GM21447 (cell line): ENCODE measurements at regions not wholly inside any gene's neighbourhood (a gene's known extent, or its start where the extent isn't known, plus 50 kb on each side); places are given as distances from the start of the nearest gene placed in this dataset.

Source experiments
- ATAC-seq: cut with Tn5 transposase; IDR thresholded peaks from one replicate; pipeline ENCODE4 v1.9.1; 2021; ENCODE audit not compliant: unreplicated experiment

DNA sequence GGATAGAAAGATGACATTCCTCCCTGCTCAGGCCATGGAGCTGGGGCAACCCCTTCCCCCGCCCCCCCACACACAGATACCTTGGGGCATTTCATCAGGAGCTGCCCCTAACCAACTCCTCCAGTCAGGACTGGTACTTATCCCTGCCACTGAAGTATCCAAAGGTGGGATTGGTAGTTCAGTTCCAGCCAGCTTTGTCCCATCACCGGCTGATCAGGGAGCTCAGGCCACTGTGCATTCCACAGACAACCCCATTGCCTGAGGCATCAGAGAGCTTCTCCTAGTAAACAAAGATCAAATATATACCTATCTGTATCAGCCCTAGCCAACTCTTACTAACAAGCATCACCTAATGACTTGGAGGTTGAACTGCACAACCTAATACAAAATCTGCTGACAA, 218.2 kb upstream of the FMR1 start:
- no peak for ATAC-seq

DNA sequence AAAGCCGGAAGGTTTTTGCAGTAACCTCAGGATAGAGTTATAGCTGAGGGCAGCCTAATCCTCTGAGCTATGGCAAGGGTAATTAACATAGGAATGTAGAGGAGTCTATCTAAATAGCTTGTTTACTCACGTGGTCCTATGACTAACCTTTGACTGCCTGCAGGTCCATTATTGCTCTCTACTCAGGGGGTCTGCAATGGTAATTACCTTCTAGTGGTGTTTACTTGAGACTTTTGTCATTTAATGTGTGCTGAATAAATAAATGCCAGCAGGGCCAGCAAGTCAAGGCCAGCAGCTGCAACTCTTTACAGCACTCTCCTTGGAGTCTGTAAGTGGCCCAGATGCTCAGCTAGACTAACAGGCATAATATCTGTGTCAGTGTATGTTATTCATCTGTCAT, 212.7 kb upstream of the FMR1 start:
- no peak for ATAC-seq

DNA sequence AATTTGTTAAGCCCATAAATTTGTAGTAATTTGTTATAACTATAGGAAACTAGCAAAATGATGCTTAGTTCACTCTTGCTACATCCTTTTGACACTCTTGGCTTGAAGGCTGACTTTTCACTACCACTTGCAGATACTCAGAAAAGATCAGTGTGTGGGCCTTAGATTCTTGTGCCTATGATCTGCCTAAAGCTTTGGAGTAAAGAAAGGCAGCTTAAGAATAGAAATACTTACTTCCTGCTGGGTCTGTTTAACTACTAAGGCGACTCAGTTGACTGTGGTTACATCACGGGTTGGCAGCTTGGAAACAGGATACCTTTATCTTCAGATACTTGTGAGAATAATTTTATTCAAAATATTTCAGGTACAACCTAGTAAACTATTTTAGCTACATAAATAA, 201.4 kb upstream of the FMR1 start:
- no peak for ATAC-seq

DNA sequence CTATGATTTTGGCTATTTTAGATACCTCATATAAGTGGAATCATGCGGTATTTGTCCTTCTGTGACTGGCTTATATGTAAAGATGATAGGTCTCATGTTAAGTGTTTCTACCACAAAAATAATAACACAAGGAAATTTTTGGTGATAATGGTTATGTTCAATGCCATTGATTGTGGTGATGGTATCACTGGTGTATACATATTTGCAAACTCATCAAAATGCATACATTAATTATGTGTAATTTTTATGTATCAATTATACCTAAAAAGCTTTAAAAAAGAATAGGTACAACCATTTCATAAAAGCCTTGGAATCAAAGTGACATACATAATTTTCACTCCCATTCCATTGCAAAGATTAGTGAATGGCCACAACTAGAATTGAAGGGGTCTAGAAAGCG, 178.3 kb upstream of the FMR1 start:
- no peak for ATAC-seq

DNA sequence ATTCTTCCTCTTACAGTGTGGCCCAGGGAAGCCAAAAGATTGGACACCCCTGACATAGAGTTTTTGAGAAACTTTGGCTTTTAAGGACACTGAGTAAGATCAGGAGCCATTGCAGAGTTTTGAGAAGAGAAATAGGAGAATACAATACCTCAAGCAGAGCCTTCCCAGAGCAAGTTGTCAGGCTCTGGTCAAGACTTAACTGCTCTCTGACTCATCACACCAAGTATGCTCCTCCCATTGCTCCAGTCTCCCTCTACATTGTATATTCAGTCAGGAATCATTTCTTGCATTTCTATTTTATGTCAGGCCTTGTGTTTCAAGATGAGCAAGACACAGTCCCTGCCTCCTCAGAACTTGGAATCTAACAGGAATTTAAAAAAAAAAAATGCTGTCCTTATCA, 176.4 kb upstream of the FMR1 start:
- ATAC-seq: no peak

DNA sequence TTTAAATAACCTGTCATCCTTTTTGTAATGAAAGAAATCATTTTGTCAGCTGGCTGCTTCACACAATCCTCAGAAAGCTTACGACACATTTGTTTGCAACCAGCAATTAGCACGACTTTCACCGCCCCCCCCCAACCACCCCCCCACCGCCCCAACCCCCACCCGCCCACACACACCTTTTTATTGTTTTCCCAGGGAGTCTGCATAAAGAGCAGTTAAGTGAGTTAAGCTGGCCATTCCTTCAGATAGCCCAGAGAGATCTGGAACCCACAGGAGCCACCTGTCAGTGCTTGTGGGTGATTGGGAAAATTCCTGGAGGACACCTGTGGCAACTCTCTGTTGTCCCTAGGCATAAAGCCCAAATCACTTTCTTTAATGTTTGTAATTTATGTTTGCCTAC, 175.7 kb upstream of the FMR1 start:
- ATAC-seq: no peak

DNA sequence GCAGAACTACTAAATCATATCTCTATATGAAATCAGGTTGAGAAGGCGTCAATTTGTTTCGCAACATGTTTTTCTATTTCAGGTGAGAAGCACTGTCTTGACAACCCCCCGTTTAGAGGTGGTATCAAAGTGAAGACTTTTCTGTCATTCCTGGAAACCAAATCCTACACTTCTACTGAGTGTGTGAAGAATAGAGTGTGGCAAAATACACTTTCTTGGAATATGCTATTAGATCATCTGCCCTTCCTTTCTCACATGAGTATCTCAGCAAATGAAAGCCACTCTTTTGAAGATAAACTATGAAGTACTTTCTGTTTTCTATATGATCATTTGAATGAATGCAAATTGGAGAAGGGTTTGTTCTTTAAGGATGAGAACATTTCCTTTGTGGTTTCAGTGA, 174.0 kb upstream of the FMR1 start:
- ATAC-seq: no peak

DNA sequence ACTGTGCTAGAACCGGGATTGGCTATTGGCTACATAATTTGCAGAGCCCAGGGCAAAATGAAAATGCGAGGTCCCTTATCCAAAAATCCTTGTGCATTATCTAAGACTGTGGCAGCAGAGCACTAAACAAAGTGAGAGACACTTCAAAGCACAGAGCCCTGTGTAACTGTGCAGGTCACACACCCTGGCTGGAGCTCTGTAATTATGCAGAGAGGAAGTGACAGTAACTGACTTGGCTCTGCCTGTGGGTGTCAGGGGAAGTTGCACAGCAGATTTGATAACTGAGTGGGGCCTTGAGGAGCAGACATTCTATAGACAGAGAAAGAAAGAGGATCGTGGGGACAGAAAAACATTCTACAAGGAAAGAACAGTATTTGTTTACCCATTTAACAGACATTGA, 173.5 kb upstream of the FMR1 start:
- no peak for ATAC-seq

DNA sequence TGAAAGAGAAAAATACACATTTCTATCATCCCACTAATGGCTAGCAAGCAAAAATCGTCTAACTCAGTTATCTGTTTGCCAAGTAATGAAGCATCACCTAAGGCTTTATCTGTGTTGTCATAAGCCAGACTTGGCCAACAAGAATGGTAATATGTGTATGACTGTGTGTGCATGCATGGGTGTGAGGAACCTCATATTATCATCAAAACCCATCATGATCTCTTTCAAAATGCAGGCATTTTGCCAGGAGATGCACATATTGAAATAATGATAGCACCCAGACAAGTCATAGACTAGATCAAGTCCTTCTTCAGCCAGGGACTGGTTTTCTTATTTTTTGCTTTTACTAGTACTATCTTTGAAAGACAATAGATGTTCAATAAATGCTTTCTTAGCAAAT, 172.5 kb upstream of the FMR1 start:
- no peak for ATAC-seq

DNA sequence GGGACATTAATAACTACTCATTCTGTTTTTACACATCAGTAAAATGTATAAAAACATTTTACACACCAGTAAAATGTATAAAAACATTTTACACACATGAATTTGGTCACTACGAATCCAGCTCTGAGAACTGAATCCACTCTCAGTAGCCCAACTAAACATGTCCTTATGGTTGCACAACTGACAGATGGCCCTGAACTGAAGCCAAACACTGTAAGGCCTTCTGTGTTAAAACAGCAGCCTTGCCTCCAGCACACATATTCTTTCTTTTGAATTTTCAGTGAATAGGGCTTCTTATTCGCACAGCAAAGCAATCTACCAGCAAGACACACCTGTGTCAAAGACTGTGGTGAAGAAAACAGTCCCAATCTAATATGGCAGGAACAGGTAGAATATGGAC, 169.9 kb upstream of the FMR1 start:
- no peak for ATAC-seq

DNA sequence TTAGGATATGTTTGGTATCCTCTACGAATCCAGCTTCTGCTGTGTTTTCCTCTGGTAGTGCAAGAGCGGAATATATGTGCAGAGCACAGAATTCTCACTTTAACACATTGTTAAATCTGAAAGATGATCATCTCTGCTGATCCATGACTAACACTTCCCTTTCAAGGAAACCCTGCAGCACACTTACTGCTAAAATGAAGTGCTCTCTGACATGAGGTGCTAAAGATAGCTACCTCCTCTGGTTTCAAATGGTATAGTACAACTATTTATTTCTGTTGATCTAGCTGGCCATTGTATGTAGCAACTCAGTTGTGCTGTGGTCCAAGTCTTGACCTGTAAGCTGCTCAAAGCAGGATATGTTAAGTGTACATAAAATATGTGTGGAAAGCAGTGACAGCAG, 162.4 kb upstream of the FMR1 start:
- ATAC-seq: no peak

DNA sequence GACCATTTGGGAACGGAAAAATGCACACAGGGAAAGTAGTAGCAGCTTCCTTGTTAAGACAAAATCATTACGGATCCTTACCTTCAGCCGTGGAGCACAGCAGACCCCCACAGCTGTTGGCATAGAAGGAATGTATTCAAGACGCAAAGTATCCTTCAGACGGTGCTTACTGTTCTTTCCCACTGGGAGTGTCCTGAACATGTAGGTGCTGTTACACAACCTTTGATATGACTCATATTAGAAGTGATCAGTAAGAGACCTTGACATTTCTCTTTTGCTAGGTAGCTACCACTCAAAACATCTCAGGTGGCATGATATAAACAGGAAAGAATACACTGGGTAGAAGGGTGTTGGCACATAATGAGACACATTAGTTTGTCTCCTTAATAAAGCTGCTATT, 154.0 kb upstream of the FMR1 start:
- no peak for ATAC-seq

DNA sequence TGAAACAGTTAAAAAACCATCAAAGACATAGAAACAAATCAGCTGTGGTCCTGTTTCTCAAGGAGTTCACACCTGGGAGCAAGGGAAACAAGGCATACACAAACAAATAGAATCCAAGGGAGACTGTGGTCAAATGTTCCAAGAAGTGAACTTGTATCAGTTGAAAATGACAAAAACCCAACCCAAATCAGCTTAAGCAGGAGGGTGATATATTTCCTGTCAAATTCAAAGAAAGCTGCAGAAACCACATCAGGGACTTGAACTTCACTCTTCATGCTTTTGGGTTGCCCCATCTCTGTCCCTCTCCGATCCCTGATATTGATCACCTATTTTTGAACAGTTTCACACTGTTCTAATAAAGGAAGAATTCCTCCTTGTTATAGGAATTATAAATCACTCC, 148.6 kb upstream of the FMR1 start:
- no peak for ATAC-seq

DNA sequence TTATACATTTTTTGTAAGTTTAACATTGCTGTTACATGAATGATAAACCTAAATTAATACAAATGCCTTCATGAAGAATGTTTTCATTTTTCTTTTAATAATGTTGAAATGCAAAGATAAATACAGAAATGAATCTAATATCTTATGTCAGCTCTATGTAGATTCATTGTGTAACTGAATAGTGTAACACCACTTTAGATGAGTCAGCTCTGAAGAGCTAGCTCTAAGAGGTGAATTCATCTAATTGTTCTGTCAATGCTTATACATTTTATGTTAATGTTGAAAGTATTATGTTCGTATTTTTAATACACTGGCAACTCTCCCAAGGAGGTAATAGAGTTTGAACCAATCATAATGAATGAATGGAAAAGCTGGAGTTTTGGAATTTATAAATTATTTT, 146.9 kb upstream of the FMR1 start:
- ATAC-seq: no peak

DNA sequence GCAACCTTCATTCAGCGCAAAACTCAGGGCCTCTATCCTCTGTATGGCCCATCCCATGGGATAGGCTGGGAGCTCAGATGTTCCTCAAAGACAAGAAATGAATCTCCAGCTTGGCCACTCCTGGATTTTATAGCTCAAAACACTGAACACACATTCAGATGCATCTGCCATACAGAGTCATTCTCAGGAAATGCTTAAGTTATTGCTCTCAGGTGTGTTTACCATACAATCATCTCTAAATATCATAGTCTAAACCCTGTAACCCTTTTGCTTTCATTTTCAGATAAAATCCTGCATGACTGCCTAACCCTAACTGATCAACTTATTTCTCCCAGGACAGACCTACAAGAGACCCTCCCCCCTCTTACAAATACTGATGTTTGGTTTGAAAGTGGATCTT, 140.9 kb upstream of the FMR1 start:
- ATAC-seq: no peak

DNA sequence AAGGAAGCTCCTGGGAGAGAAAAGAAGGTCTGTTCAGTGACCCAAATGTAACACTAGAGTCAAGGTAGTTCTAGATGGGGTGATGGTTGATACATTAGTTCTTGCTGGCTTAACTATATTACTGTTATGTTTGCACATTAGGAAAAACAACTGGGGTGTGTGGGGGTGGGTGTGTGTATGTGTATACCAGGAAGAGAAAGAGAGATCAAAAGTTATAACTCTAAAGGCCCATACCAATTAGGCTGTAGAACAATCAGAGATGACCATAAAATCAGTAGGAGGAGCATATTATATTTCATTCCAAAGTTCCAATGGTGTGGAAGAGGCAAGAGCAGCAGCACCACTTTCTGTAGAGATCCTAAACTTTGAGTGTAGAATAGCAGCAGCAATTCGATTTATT, 134.7 kb upstream of the FMR1 start:
- no peak for ATAC-seq

DNA sequence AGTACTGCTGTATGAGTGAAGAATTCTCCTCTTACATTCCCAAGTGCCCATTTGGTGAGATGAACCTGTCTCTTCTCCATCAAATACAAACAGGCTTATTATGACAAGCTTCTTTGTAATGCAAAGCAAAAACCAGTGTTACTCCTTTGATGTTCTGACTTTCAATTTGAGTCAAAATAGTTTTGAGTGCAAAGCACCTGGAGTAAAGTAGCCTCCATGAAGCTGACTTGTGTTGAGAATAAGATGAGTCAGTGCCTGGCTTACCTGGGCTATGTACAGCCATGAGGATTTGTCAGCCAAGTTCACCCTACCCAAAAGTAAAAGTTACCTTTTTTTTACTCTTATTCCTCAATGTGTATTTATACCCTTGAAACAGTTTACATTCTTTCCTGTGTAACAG, 132.5 kb upstream of the FMR1 start:
- no peak for ATAC-seq

DNA sequence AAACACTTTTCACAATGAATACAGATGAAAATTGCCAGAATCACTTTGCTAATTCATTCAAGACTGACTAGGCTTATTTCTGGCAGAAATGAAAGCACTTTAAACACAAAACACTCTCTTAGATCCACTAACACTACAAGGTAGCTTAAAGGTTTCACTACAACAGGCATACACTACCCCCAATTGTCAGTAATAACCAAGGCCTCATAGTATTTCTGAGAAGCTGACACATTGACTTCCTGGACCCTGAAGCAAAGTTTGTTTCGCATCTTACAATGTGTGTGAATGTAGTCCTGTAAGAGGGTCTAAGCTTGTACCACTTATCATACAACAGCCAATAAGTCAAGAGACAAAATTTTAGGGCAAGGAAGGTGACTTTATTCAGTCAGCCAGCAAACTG, 129.9 kb upstream of the FMR1 start:
- ATAC-seq: no peak

DNA sequence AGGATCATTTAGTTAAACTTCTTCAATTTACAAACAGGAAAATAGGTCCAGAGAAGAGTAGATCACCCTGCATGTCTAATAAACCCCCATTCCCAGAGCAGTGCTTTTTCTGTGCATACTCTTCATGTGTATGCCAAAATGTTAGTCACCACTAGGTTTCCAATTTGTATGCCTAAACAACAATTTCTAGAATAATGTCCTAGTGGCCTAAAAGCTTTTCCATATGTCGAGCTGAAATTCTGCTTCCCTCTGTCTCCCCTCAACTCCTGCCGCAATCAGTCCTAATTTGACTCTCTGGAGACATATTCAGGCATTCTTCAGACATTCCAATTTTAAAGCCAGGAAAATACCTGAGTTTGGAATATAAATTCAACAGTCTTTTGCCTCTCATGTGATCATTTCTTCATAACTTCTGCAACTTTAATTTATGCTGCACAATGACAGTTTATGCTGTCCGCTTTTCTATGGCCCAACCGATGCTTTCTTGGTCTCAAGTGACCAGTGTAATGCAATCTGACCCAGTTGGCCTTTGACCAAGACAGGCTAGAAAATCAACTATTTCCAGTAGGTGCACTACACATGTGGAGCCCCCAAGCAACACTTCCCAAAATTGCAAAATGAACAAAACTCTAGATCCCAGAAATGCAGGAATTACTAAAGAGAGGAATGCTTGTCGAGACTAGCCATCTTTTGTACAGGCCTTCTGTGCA, 122.9 kb upstream of the FMR1 start:
- no peak for ATAC-seq

DNA sequence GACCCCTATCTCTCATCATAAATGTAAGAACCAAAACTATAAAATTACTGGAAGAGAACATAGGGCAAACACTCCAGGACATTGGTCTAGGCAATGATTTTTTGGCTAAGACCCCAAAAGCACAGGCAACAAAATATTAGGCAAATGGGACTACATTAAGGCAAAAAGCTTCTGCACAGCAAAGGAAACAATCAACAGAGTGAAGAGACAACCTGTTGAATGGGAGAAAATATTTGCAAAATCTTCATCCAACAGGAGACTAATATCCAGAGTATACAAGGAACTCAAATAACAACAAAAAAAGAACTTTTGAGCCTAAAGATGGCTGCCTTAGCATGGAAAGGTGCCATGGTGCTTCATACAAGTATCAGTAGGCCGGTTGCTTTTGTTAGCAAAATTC, 111.1 kb upstream of the FMR1 start:
- no peak for ATAC-seq

DNA sequence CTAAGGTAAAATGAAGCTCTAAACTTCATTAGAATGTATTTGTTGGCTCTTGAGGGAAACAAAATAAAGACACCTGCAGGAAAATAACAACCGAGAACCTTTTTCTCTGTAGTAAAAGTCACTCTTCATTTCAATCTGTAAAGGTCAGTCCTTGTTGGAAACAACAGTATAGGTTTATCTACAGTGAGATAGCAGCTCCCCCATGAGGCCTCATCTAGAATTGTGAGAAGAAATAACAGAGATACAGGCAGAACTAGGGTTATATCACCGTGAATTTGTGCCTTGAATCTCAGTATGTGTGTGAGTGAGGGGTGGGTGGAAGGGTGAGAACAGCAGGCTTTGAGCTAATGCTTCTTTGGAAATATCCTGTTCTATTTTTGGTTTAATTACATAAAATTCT, 107.8 kb upstream of the FMR1 start:
- ATAC-seq: no peak

DNA sequence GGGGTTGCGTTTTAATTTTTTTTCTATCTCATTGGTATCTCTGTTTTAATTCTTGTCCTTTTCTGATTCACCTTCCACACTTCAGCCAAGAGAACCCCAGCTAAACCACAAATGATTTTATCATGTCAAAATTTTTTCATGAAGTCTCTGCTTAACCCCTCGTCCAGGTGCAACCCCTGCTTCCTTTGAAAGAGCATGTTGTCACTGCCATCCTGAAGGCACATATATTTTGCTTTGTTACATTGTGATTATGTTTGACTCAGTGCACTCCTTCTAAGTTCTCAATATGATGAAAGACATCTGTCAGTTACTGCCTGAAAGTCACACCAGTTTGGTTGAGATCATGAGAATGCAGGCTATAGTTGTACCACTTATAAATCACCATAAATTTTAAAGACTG, 99.9 kb upstream of the FMR1 start:
- ATAC-seq: no peak

DNA sequence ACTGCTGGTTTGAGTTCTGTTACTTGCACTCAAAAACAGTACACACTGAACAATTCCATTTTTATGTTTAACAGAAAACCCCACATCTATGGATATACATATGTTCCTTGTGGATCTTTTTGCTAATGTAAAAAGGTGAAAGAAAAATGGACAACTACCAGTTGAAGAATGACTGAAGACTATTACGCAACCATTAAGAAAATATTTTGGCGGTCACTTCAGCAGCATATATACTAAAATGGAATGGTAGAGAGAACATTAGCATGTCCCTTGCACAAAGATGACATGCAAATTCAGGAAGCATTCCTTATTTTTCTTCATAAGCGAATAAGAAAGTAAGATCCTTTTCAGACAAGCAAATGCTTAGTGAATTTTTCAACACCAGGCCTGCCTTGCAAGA, 84.6 kb upstream of the FMR1 start:
- ATAC-seq: no peak

DNA sequence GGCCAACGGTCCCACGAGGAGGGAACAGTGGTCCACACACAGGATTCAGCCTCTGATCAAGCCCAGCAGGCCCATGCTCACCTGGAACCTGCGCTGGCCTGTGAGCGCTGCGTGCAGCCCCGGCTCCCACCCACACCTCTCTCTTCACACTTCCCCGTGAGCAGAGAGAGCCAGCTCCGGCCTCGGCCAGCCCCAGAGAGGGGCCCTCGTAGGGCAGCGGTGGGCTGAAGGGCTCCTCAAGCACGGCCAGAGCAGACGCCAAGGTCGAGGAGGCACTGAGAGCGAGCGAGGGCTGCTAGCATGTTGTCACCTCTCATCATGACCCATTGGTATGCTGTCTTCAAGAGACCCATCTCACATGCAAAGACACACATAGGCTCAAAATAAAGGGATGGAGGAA, 83.0 kb upstream of the FMR1 start:
- no peak for ATAC-seq
